Glutamatergic neuron (in vitro differentiated cells): ENCODE measurements at regions not wholly inside any gene's neighbourhood (a gene's known extent, or its start where the extent isn't known, plus 50 kb on each side); places are given as distances from the start of the nearest gene placed in this dataset.
A peak's percentile ranks its signal among the peaks of the same experiment; 100 is the strongest.

Experiments
- DNase-seq: peaks from one replicate; pipeline ENCODE4 v3.0.0; 2022
- H3K27ac Mint-ChIP-seq: one replicate; pipeline ENCODE4 v1.8.0; 2020; ENCODE audit warnings: mild to moderate bottlenecking, mixed read lengths, inconsistent platforms; ENCODE audit not compliant: unreplicated experiment
- H3K27me3 Mint-ChIP-seq: one replicate; pipeline ENCODE4 v1.8.0; 2020; ENCODE audit warnings: mild to moderate bottlenecking, moderate library complexity, mixed read lengths, inconsistent platforms; ENCODE audit not compliant: unreplicated experiment
- H3K36me3 Mint-ChIP-seq: one replicate; pipeline ENCODE4 v1.8.0; 2020; ENCODE audit warnings: mild to moderate bottlenecking, mixed read lengths, inconsistent platforms; ENCODE audit not compliant: unreplicated experiment
- H3K4me1 Mint-ChIP-seq: one replicate; pipeline ENCODE4 v1.8.0; 2020; ENCODE audit warnings: mild to moderate bottlenecking, low read depth, mixed read lengths, inconsistent platforms; ENCODE audit not compliant: unreplicated experiment
- H3K4me3 Mint-ChIP-seq: one replicate; pipeline ENCODE4 v1.8.0; 2020; ENCODE audit warnings: mild to moderate bottlenecking, mixed read lengths, inconsistent platforms; ENCODE audit not compliant: unreplicated experiment
- H3K9me3 Mint-ChIP-seq: one replicate; pipeline ENCODE4 v1.8.0; 2020; ENCODE audit warnings: mild to moderate bottlenecking, moderate library complexity, mixed read lengths, inconsistent platforms; ENCODE audit not compliant: unreplicated experiment
- TF ChIP-seq, protein P1 (sequence below): fragments of 200-600 bp; sonication (generic); IDR thresholded peaks from one replicate; pipeline ENCODE4 v1.5.0; 2021; ENCODE audit not compliant: partially characterized antibody, unreplicated experiment

DNA sequence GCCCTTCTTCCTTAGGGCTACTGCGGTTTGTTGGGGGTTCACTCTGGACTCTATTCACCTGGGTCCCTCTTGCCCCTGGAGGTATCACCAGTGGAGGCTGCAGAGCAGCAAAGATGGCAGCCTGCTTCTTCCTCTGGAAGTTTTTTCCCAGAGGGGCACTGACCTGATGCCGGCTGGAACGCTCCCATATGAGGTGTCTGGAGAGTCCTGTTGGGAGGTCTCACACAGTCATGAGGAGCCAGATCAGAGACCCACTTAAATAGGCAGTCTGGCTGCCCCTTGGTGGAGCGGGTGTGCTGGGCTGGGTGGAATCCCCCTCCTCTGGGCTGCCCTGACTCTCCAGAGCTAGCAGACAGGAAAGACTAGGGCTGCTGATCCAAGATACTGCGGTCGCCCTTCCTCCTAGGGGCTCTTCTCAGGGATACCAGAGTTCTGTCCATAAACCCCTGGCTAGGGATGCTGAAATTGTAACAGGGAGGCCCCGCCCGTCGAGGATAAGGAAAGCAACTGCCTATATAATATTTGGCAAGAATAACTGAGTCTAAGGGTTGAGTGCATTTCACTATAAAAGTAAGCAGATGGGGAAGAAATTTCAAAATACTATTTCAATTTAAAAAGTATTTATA lies 140.7 kb downstream of the NOL4 start:
- H3K27ac Mint-ChIP-seq, result no peak overlapping the region
- TF ChIP-seq, protein P1, sequence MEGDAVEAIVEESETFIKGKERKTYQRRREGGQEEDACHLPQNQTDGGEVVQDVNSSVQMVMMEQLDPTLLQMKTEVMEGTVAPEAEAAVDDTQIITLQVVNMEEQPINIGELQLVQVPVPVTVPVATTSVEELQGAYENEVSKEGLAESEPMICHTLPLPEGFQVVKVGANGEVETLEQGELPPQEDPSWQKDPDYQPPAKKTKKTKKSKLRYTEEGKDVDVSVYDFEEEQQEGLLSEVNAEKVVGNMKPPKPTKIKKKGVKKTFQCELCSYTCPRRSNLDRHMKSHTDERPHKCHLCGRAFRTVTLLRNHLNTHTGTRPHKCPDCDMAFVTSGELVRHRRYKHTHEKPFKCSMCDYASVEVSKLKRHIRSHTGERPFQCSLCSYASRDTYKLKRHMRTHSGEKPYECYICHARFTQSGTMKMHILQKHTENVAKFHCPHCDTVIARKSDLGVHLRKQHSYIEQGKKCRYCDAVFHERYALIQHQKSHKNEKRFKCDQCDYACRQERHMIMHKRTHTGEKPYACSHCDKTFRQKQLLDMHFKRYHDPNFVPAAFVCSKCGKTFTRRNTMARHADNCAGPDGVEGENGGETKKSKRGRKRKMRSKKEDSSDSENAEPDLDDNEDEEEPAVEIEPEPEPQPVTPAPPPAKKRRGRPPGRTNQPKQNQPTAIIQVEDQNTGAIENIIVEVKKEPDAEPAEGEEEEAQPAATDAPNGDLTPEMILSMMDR, result no peak

GRCh38 chr18:34077599-34077998 lies 147.1 kb downstream of the NOL4 start:
- Mint-ChIP-seq H3K27ac (no peak overlapping the region), H3K36me3 (no peaks in the 10 kb centered on the region), H3K4me1 (no peaks in the 10 kb centered on the region), H3K4me3 (no peak overlapping the region), H3K27me3 (no peaks in the 10 kb centered on the region), H3K9me3 (no peaks in the 10 kb centered on the region)
- DNase-seq, result no peak
- TF ChIP-seq, protein P1, result peak; percentile 40

More for the DNA sequence above, 140.7 kb downstream of the NOL4 start:
- no peak for DNase-seq
- no peaks in the 10 kb centered on the region for H3K36me3 Mint-ChIP-seq
- no peaks in the 10 kb centered on the region for H3K9me3 Mint-ChIP-seq
- no peak overlapping the region for H3K4me3 Mint-ChIP-seq
- H3K4me1 Mint-ChIP-seq, result peaks cover 3% of the 10 kb centered on the region
- H3K27me3 Mint-ChIP-seq, result no peaks in the 10 kb centered on the region

DNA sequence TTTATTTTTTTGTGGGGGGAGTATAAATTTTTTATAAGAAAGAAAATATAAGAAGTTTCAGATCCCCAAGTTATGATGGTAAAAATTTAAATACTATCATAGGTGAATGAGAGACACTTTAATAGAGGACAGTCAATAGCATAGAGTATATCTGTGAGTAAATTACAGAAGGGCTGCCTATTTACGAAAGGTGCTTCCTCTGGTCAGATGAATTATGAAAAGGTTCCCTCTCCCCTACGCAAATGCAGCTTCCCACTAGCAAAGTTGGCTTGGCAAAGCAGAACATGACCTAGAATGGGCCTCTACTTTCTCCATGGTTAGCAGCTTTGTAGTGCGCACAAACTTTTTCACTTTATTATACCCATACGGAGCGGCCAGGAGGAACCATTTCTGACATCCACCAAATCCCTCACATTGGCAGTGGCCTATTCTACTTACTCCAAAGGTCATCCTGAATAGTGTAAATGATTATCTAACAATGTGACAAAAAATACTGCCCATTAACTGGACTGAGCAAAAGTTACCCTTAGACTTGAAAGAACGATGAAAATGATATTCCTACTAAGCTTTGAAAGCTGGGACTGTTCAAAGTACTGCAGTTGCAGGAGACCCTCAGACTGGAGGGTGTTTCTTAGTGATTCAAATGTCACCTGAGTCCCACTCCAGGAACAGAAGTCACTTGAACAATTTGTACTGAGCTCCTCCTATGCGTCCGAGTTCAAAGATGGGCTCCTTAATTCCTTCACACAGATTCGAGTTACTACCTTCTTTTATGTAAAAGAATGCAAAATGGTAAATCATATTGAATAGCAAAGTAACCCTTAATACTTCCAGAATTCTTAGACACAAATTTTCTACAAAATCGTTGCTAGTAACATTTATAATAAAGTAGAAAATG lies 148.5 kb downstream of the NOL4 start:
- Mint-ChIP-seq H3K27me3 (no peaks in the 10 kb centered on the region), H3K27ac (no peak overlapping the region), H3K9me3 (no peaks in the 10 kb centered on the region), H3K36me3 (no peaks in the 10 kb centered on the region), H3K4me3 (no peak overlapping the region), H3K4me1 (no peaks in the 10 kb centered on the region)
- TF ChIP-seq, protein P1, result no peak
- DNase-seq, result no peak

GRCh38 chr18:34061226-34061625 lies 163.5 kb downstream of the NOL4 start:
- no peak overlapping the region for H3K4me3 Mint-ChIP-seq
- H3K36me3 Mint-ChIP-seq, result peaks cover 4% of the 10 kb centered on the region
- TF ChIP-seq, protein P1, result no peak
- no peak for DNase-seq
- no peaks in the 10 kb centered on the region for H3K4me1 Mint-ChIP-seq
- no peaks in the 10 kb centered on the region for H3K27me3 Mint-ChIP-seq
- H3K9me3 Mint-ChIP-seq, result no peaks in the 10 kb centered on the region
- H3K27ac Mint-ChIP-seq, result no peak overlapping the region

- no peaks in the 10 kb centered on the region for H3K27me3 Mint-ChIP-seq
- peaks cover 2% of the 10 kb centered on the region for H3K9me3 Mint-ChIP-seq
Observed at GRCh38 chr18:34055227-34055626, 169.5 kb downstream of the NOL4 start.

More at GRCh38 chr18:34055227-34055626, 169.5 kb downstream of the NOL4 start:
- Mint-ChIP-seq H3K4me1 (no peaks in the 10 kb centered on the region), H3K36me3 (peaks cover 11% of the 10 kb centered on the region), H3K27ac (no peak overlapping the region), H3K4me3 (no peak overlapping the region)
- no peak for DNase-seq
- TF ChIP-seq, protein P1, result no peak
